Adipocyte (in vitro differentiated cells): ENCODE measurements at regions not wholly inside any gene's neighbourhood (a gene's known extent, or its start where the extent isn't known, plus 50 kb on each side); places are given as distances from the start of the nearest gene placed in this dataset.
"Not testable (repeated sequence)": the region's sequence is repeated elsewhere in the genome, so short reads cannot be mapped to it uniquely, and the experiment has no call there.

Experiments
- DNase-seq: peaks from one replicate; pipeline ENCODE4 v3.0.0-alpha.2; 2015; ENCODE audit warnings: low read depth
- H3K27me3 ChIP-seq: replicated peaks from 2 replicates; pipeline ENCODE4 v1.7.0; 2013; ENCODE audit warnings: mild to moderate bottlenecking, low read length, moderate library complexity; ENCODE audit not compliant: control insufficient read depth, insufficient read depth
- H3K36me3 ChIP-seq: 2 replicates; pipeline ENCODE4 v1.7.0; 2013; ENCODE audit warnings: low read length, mild to moderate bottlenecking, moderate library complexity; ENCODE audit not compliant: control insufficient read depth, insufficient read depth, severe bottlenecking
- H3K4me1 ChIP-seq: 2 replicates; pipeline ENCODE4 v1.7.0; 2013; ENCODE audit warnings: mild to moderate bottlenecking, low read length, moderate library complexity; ENCODE audit not compliant: control insufficient read depth, insufficient read depth
- H3K4me3 ChIP-seq: 2 replicates; pipeline ENCODE4 v1.7.0; 2013; ENCODE audit warnings: mild to moderate bottlenecking, low read length, moderate library complexity
- H3K9ac ChIP-seq: 2 replicates; pipeline ENCODE4 v1.7.0; 2013; ENCODE audit warnings: mild to moderate bottlenecking, low read length, moderate library complexity
- H3K9me3 ChIP-seq: 2 replicates; pipeline ENCODE4 v1.7.0; 2013; ENCODE audit warnings: mild to moderate bottlenecking, low read length, moderate library complexity; ENCODE audit not compliant: control insufficient read depth

GRCh38 chr5:174931033-174931432 lies 206.7 kb downstream of the MSX2 start:
- DNase-seq, H3K4me1 ChIP-seq, H3K9me3 ChIP-seq, H3K9ac ChIP-seq, H3K36me3 ChIP-seq, H3K27me3 ChIP-seq, H3K4me3 ChIP-seq: not testable (repeated sequence)

- no peaks in the 10 kb centered on the region for H3K36me3 ChIP-seq
- no peaks in the 10 kb centered on the region for H3K4me1 ChIP-seq
- H3K9ac ChIP-seq = no peak overlapping the region
- no peak overlapping the region for H3K4me3 ChIP-seq
- peaks cover 3% of the 10 kb centered on the region for H3K27me3 ChIP-seq
- no peak for DNase-seq
- no peaks in the 10 kb centered on the region for H3K9me3 ChIP-seq
Measured at GRCh38 chr5:174925586-174925985, 201.2 kb downstream of the MSX2 start.

GRCh38 chr5:174922955-174923354 lies 198.6 kb downstream of the MSX2 start:
- no peak for DNase-seq
- Histone ChIP-seq H3K36me3 (no peaks in the 10 kb centered on the region), H3K9me3 (no peaks in the 10 kb centered on the region), H3K27me3 (peaks cover 3% of the 10 kb centered on the region), H3K4me3 (no peak overlapping the region), H3K9ac (no peak overlapping the region), H3K4me1 (no peaks in the 10 kb centered on the region)

- H3K27me3 ChIP-seq = peaks cover 3% of the 10 kb centered on the region
- no peak overlapping the region for H3K9ac ChIP-seq
- no peaks in the 10 kb centered on the region for H3K9me3 ChIP-seq
- H3K4me1 ChIP-seq = no peaks in the 10 kb centered on the region
- no peak overlapping the region for H3K4me3 ChIP-seq
- peak; percentile 29 for DNase-seq
- no peaks in the 10 kb centered on the region for H3K36me3 ChIP-seq
Measured at GRCh38 chr5:174920906-174921550, 196.6 kb downstream of the MSX2 start.

GRCh38 chr5:174919351-174919750 lies 195.0 kb downstream of the MSX2 start:
- H3K9me3 ChIP-seq = no peaks in the 10 kb centered on the region
- peak; percentile 60 for DNase-seq
- H3K9ac ChIP-seq = no peak overlapping the region
- no peaks in the 10 kb centered on the region for H3K4me1 ChIP-seq
- no peak overlapping the region for H3K4me3 ChIP-seq
- peaks cover 6% of the 10 kb centered on the region for H3K27me3 ChIP-seq
- H3K36me3 ChIP-seq = no peaks in the 10 kb centered on the region

- no peak for DNase-seq
- Histone ChIP-seq H3K9me3 (no peaks in the 10 kb centered on the region), H3K27me3 (peaks cover 3% of the 10 kb centered on the region), H3K9ac (no peak overlapping the region), H3K36me3 (no peaks in the 10 kb centered on the region), H3K4me3 (no peak overlapping the region), H3K4me1 (no peaks in the 10 kb centered on the region)
Measured at GRCh38 chr5:174918655-174919054, 194.3 kb downstream of the MSX2 start.

GRCh38 chr5:174917976-174918554 lies 193.7 kb downstream of the MSX2 start:
- peaks cover 3% of the 10 kb centered on the region for H3K27me3 ChIP-seq

GRCh38 chr5:174917435-174917834 lies 193.1 kb downstream of the MSX2 start:
- not testable (repeated sequence) for H3K36me3 ChIP-seq, H3K4me1 ChIP-seq, H3K9ac ChIP-seq, DNase-seq, H3K27me3 ChIP-seq, H3K9me3 ChIP-seq, H3K4me3 ChIP-seq

More at GRCh38 chr5:174917976-174918554, 193.7 kb downstream of the MSX2 start:
- Histone ChIP-seq H3K9me3 (no peaks in the 10 kb centered on the region), H3K4me1 (no peaks in the 10 kb centered on the region), H3K9ac (no peak overlapping the region), H3K4me3 (no peak overlapping the region), H3K36me3 (no peaks in the 10 kb centered on the region)
- DNase-seq = no peak

- H3K36me3 ChIP-seq, H3K9me3 ChIP-seq, H3K27me3 ChIP-seq, H3K9ac ChIP-seq, H3K4me1 ChIP-seq, H3K4me3 ChIP-seq, DNase-seq: not testable (repeated sequence)
Measured at GRCh38 chr5:174916924-174917323, 192.5 kb downstream of the MSX2 start.

- no peaks in the 10 kb centered on the region for H3K36me3 ChIP-seq
- no peaks in the 10 kb centered on the region for H3K9me3 ChIP-seq
- no peak for DNase-seq
- H3K4me3 ChIP-seq = no peak overlapping the region
- H3K4me1 ChIP-seq = no peaks in the 10 kb centered on the region
- H3K9ac ChIP-seq = no peak overlapping the region
- H3K27me3 ChIP-seq = peaks cover 3% of the 10 kb centered on the region
Measured at GRCh38 chr5:174916227-174916626, 191.8 kb downstream of the MSX2 start.

- DNase-seq = no peak
- H3K4me3 ChIP-seq = no peak overlapping the region
- H3K4me1 ChIP-seq = peaks cover 5% of the 10 kb centered on the region
- peaks cover 6% of the 10 kb centered on the region for H3K27me3 ChIP-seq
- no peak overlapping the region for H3K9ac ChIP-seq
- H3K9me3 ChIP-seq = peaks cover 5% of the 10 kb centered on the region
- no peaks in the 10 kb centered on the region for H3K36me3 ChIP-seq
Measured at GRCh38 chr5:174911118-174911517, 186.7 kb downstream of the MSX2 start.
